ENCODE measurements at regions not wholly inside any gene's neighbourhood (a gene's known extent, or its start where the extent isn't known, plus 50 kb on each side); places are given as distances from the start of the nearest gene placed in this dataset.

- Histone ChIP-seq H3K23ac (ENCODE audit: low read length) (no peak overlapping the region), H2AK5ac (ENCODE audit: low read length) (no peak overlapping the region), H3K27ac (ENCODE audit: low read depth, low read length) (no peak overlapping the region), H3K56ac (ENCODE audit: low read length) (no peak overlapping the region), H2BK120ac (ENCODE audit: low read depth, low read length) (no peak overlapping the region), H3K79me1 (ENCODE audit: low read length) (no peaks in the 10 kb centered on the region), H3K27me3 (ENCODE audit: insufficient read depth, low read length, poor library complexity) (no peaks in the 10 kb centered on the region), H3K79me2 (ENCODE audit: control insufficient read depth, insufficient read depth, low read length) (no peaks in the 10 kb centered on the region), H3K4me2 (ENCODE audit: low read length) (no peak overlapping the region), H3K4ac (ENCODE audit: low read depth, low read length) (no peak overlapping the region), H3K4me3 (ENCODE audit: low read length) (no peak overlapping the region), H3K9ac (ENCODE audit: low read length) (no peak overlapping the region), H2BK5ac (ENCODE audit: low read length) (no peak overlapping the region), H2BK15ac (replicated peaks; ENCODE audit: low read depth) (no peak overlapping the region), H4K5ac (ENCODE audit: low read length) (no peak overlapping the region), H4K8ac (ENCODE audit: low read depth, low read length) (no peak overlapping the region), H3K4me1 (ENCODE audit: control insufficient read depth, low read depth, low read length) (no peaks in the 10 kb centered on the region), H3K18ac (ENCODE audit: low read length) (no peak overlapping the region), H3K36me3 (ENCODE audit: control insufficient read depth, insufficient read depth, low read length) (no peaks in the 10 kb centered on the region)
- no CpG with 5 or more reads among the region's 4 CpGs for WGBS (ENCODE audit: extremely low coverage, insufficient coverage, low lambda C conversion rate)
- DNase-seq: peak; percentile 57
These were observed 517.2 kb downstream of the PLCL1 start for GRCh38 chr2:198321522-198322088.

- no peaks in the 10 kb centered on the region for H3K4me1 ChIP-seq (ENCODE audit: control insufficient read depth, low read depth, low read length)
- H2BK5ac ChIP-seq (ENCODE audit: low read length): no peak overlapping the region
- no peaks in the 10 kb centered on the region for H3K27me3 ChIP-seq (ENCODE audit: insufficient read depth, low read length, poor library complexity)
- H3K79me2 ChIP-seq (ENCODE audit: control insufficient read depth, insufficient read depth, low read length): no peaks in the 10 kb centered on the region
- no peak overlapping the region for H3K9ac ChIP-seq (ENCODE audit: low read length)
- H3K27ac ChIP-seq (ENCODE audit: low read depth, low read length): no peak overlapping the region
- no peak overlapping the region for H4K8ac ChIP-seq (ENCODE audit: low read depth, low read length)
- no peak overlapping the region for H4K5ac ChIP-seq (ENCODE audit: low read length)
- H3K18ac ChIP-seq (ENCODE audit: low read length): no peak overlapping the region
- H3K4ac ChIP-seq (ENCODE audit: low read depth, low read length): no peak overlapping the region
- H3K4me2 ChIP-seq (ENCODE audit: low read length): no peak overlapping the region
- H3K79me1 ChIP-seq (ENCODE audit: low read length): no peaks in the 10 kb centered on the region
- H3K56ac ChIP-seq (ENCODE audit: low read length): no peak overlapping the region
- no CpG with 5 or more reads among the region's 7 CpGs for WGBS (ENCODE audit: extremely low coverage, insufficient coverage, low lambda C conversion rate)
- H3K23ac ChIP-seq (ENCODE audit: low read length): no peak overlapping the region
- DNase-seq: no peak
- H3K36me3 ChIP-seq (ENCODE audit: control insufficient read depth, insufficient read depth, low read length): no peaks in the 10 kb centered on the region
- H3K4me3 ChIP-seq (ENCODE audit: low read length): no peak overlapping the region
- no peak overlapping the region for H2BK15ac ChIP-seq (replicated peaks; ENCODE audit: low read depth)
- H2BK120ac ChIP-seq (ENCODE audit: low read depth, low read length): no peak overlapping the region
- H2AK5ac ChIP-seq (ENCODE audit: low read length): no peak overlapping the region
These were observed 512.5 kb downstream of the PLCL1 start for GRCh38 chr2:198316852-198317396.

- WGBS (ENCODE audit: extremely low coverage, insufficient coverage, low lambda C conversion rate): no CpG with 5 or more reads among the region's 4 CpGs
These were observed 511.6 kb downstream of the PLCL1 start for GRCh38 chr2:198315791-198316630.

GRCh38 chr2:198314559-198315153 is 510.3 kb downstream of the PLCL1 start:
- no peak overlapping the region for H3K4ac ChIP-seq (ENCODE audit: low read depth, low read length)
- H2BK15ac ChIP-seq (replicated peaks; ENCODE audit: low read depth): no peak overlapping the region
- no peaks in the 10 kb centered on the region for H3K79me2 ChIP-seq (ENCODE audit: control insufficient read depth, insufficient read depth, low read length)
- H2AK5ac ChIP-seq (ENCODE audit: low read length): no peak overlapping the region
- no peak overlapping the region for H2BK5ac ChIP-seq (ENCODE audit: low read length)
- no peak overlapping the region for H4K5ac ChIP-seq (ENCODE audit: low read length)
- H3K56ac ChIP-seq (ENCODE audit: low read length): no peak overlapping the region
- no peak overlapping the region for H3K4me2 ChIP-seq (ENCODE audit: low read length)
- no peak overlapping the region for H3K4me3 ChIP-seq (ENCODE audit: low read length)
- H3K79me1 ChIP-seq (ENCODE audit: low read length): no peaks in the 10 kb centered on the region
- no peak overlapping the region for H3K27ac ChIP-seq (ENCODE audit: low read depth, low read length)
- no peaks in the 10 kb centered on the region for H3K27me3 ChIP-seq (ENCODE audit: insufficient read depth, low read length, poor library complexity)
- H2BK120ac ChIP-seq (ENCODE audit: low read depth, low read length): no peak overlapping the region
- no CpG with 5 or more reads among the region's 8 CpGs for WGBS (ENCODE audit: extremely low coverage, insufficient coverage, low lambda C conversion rate)
- H3K23ac ChIP-seq (ENCODE audit: low read length): no peak overlapping the region
- H4K8ac ChIP-seq (ENCODE audit: low read depth, low read length): no peak overlapping the region
- no peak overlapping the region for H3K9ac ChIP-seq (ENCODE audit: low read length)
- H3K18ac ChIP-seq (ENCODE audit: low read length): no peak overlapping the region
- H3K4me1 ChIP-seq (ENCODE audit: control insufficient read depth, low read depth, low read length): no peaks in the 10 kb centered on the region
- H3K36me3 ChIP-seq (ENCODE audit: control insufficient read depth, insufficient read depth, low read length): no peaks in the 10 kb centered on the region
- DNase-seq: peak; percentile 74

More at GRCh38 chr2:198315791-198316630, 511.6 kb downstream of the PLCL1 start:
- Histone ChIP-seq H3K27ac (ENCODE audit: low read depth, low read length) (no peak overlapping the region), H3K9ac (ENCODE audit: low read length) (no peak overlapping the region), H3K4me2 (ENCODE audit: low read length) (no peak overlapping the region), H2BK15ac (replicated peaks; ENCODE audit: low read depth) (no peak overlapping the region), H4K5ac (ENCODE audit: low read length) (no peak overlapping the region), H2BK5ac (ENCODE audit: low read length) (no peak overlapping the region), H3K27me3 (ENCODE audit: insufficient read depth, low read length, poor library complexity) (no peaks in the 10 kb centered on the region), H3K4me3 (ENCODE audit: low read length) (no peak overlapping the region), H3K4ac (ENCODE audit: low read depth, low read length) (no peak overlapping the region), H3K36me3 (ENCODE audit: control insufficient read depth, insufficient read depth, low read length) (no peaks in the 10 kb centered on the region), H3K56ac (ENCODE audit: low read length) (no peak overlapping the region), H2BK120ac (ENCODE audit: low read depth, low read length) (no peak overlapping the region), H2AK5ac (ENCODE audit: low read length) (no peak overlapping the region), H3K4me1 (ENCODE audit: control insufficient read depth, low read depth, low read length) (no peaks in the 10 kb centered on the region), H3K79me1 (ENCODE audit: low read length) (no peaks in the 10 kb centered on the region), H3K23ac (ENCODE audit: low read length) (no peak overlapping the region), H4K8ac (ENCODE audit: low read depth, low read length) (no peak overlapping the region), H3K79me2 (ENCODE audit: control insufficient read depth, insufficient read depth, low read length) (no peaks in the 10 kb centered on the region), H3K18ac (ENCODE audit: low read length) (no peak overlapping the region)
- no peak for DNase-seq

GRCh38 chr2:198312596-198313483 is 508.4 kb downstream of the PLCL1 start:
- Histone ChIP-seq H3K79me1 (ENCODE audit: low read length) (no peaks in the 10 kb centered on the region), H4K5ac (ENCODE audit: low read length) (no peak overlapping the region), H3K79me2 (ENCODE audit: control insufficient read depth, insufficient read depth, low read length) (no peaks in the 10 kb centered on the region), H3K27ac (ENCODE audit: low read depth, low read length) (no peak overlapping the region), H3K4me3 (ENCODE audit: low read length) (no peak overlapping the region), H2BK120ac (ENCODE audit: low read depth, low read length) (no peak overlapping the region), H2BK15ac (replicated peaks; ENCODE audit: low read depth) (peak overlapping the region; percentile 36), H3K4ac (ENCODE audit: low read depth, low read length) (no peak overlapping the region), H3K9ac (ENCODE audit: low read length) (no peak overlapping the region), H3K18ac (ENCODE audit: low read length) (no peak overlapping the region), H3K4me2 (ENCODE audit: low read length) (no peak overlapping the region), H3K4me1 (ENCODE audit: control insufficient read depth, low read depth, low read length) (no peaks in the 10 kb centered on the region), H2BK5ac (ENCODE audit: low read length) (no peak overlapping the region), H2AK5ac (ENCODE audit: low read length) (no peak overlapping the region), H3K23ac (ENCODE audit: low read length) (no peak overlapping the region), H3K56ac (ENCODE audit: low read length) (no peak overlapping the region), H4K8ac (ENCODE audit: low read depth, low read length) (no peak overlapping the region), H3K36me3 (ENCODE audit: control insufficient read depth, insufficient read depth, low read length) (no peaks in the 10 kb centered on the region), H3K27me3 (ENCODE audit: insufficient read depth, low read length, poor library complexity) (no peaks in the 10 kb centered on the region)
- no peak for DNase-seq
- WGBS (ENCODE audit: extremely low coverage, insufficient coverage, low lambda C conversion rate): no CpG with 5 or more reads among the region's 11 CpGs
